Tibial nerve (tissue), 4 donors: ENCODE measurements at regions not wholly inside any gene's neighbourhood (a gene's known extent, or its start where the extent isn't known, plus 50 kb on each side); places are given as distances from the start of the nearest gene placed in this dataset.
"Not testable (repeated sequence)": the region's sequence is repeated elsewhere in the genome, so short reads cannot be mapped to it uniquely, and the experiment has no call there.

Experiments
- DNase-seq, 2 donors: peaks; one replicate each; pipeline ENCODE4 v3.0.0-alpha.2; 2019; ENCODE audit warnings: low spot score in 2 of 2
- H3K27ac ChIP-seq, 4 donors: fragments of 200-600 bp; sonication (generic) in 3 of 4; one replicate each; pipeline ENCODE4 v1.5.1; 2017 to 2019; ENCODE audit warnings: mild to moderate bottlenecking in 1 of 4
- H3K27me3 ChIP-seq, 2 donors: fragments of 200-600 bp; sonication (generic) in 1 of 2; one replicate each; pipeline versions ENCODE4 v1.5.1 to v1.6.0; 2017 to 2019
- H3K36me3 ChIP-seq, 3 donors: fragments of 200-600 bp; sonication (generic); one replicate each; pipeline ENCODE4 v1.5.1; 2018 to 2019
- H3K4me1 ChIP-seq, 4 donors: fragments of 200-600 bp; sonication (generic) in 3 of 4; one replicate each; pipeline ENCODE4 v1.5.1; 2017 to 2019
- H3K4me3 ChIP-seq, 4 donors: fragments of 200-600 bp; sonication (generic) in 3 of 4; one replicate each; pipeline ENCODE4 v1.5.1; 2017 to 2019; ENCODE audit warnings: mild to moderate bottlenecking in 1 of 4, moderate library complexity in 1 of 4
- H3K9me3 ChIP-seq, 4 donors: fragments of 200-600 bp; sonication (generic) in 3 of 4; one replicate each; pipeline ENCODE4 v1.5.1; 2017 to 2019
- EP300 ChIP-seq, 2 donors: sonication (generic); formaldehyde crosslinking; IDR thresholded peaks; one replicate each; pipeline ENCODE4 v1.6.1; 2017; ENCODE audit warnings: antibody characterized with exemption in 2 of 2, mild to moderate bottlenecking in 1 of 2
- POLR2A ChIP-seq, 2 donors: fragments of 450-650 bp; IDR thresholded peaks; one replicate each; pipeline ENCODE4 v1.6.1; 2017; ENCODE audit warnings: antibody characterized with exemption in 2 of 2, mild to moderate bottlenecking in 2 of 2, moderate library complexity in 2 of 2
- WGBS, 2 donors: methylation state at CpG; one replicate each; pipeline ENCODE4 v1.1.5; 2018; 5-methylcytosine and 5-hydroxymethylcytosine counted together
- TF ChIP-seq, protein P1 (sequence below), 5 experiments: fragments of 200-600 bp in 3 of 5; fragments of 450-650 bp in 2 of 5; sonication (generic) in 3 of 5; IDR thresholded peaks; one replicate each; pipeline ENCODE4 v1.5.1; 2016 to 2019; ENCODE audit warnings: antibody characterized with exemption in 5 of 5, mild to moderate bottlenecking in 3 of 5, moderate library complexity in 2 of 5

DNA sequence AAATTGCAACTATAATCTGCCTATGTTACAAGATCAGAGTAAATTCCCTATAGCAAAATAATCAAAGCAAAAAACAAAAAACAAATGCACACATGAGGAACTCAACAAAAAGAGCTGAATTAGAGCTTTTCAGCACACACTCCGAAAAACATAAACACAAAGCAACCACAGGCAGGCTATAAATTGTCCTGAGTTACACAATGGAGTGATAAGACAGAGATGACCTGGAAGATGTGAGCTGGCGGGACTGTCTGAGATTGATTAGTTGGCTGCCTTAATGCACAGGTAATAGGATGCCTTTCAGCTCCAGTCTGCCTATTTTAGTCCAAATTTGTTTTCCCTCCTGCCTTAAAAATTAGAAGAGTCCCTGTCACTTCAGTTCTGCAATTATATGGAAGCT is 159.0 kb upstream of the FNDC3A start:
- Histone ChIP-seq H3K9me3 (no peaks in the 10 kb centered on the region), H3K4me1 (no peaks in the 10 kb centered on the region), H3K4me3 (no peak overlapping the region), H3K27me3 (no peaks in the 10 kb centered on the region), H3K27ac (no peak overlapping the region), H3K36me3 (no peaks in the 10 kb centered on the region)
- TF ChIP-seq POLR2A (IDR thresholded peaks at IDR 0.05) (no peak), EP300 (IDR thresholded peaks at IDR 0.05) (no peak)
- TF ChIP-seq, protein P1, sequence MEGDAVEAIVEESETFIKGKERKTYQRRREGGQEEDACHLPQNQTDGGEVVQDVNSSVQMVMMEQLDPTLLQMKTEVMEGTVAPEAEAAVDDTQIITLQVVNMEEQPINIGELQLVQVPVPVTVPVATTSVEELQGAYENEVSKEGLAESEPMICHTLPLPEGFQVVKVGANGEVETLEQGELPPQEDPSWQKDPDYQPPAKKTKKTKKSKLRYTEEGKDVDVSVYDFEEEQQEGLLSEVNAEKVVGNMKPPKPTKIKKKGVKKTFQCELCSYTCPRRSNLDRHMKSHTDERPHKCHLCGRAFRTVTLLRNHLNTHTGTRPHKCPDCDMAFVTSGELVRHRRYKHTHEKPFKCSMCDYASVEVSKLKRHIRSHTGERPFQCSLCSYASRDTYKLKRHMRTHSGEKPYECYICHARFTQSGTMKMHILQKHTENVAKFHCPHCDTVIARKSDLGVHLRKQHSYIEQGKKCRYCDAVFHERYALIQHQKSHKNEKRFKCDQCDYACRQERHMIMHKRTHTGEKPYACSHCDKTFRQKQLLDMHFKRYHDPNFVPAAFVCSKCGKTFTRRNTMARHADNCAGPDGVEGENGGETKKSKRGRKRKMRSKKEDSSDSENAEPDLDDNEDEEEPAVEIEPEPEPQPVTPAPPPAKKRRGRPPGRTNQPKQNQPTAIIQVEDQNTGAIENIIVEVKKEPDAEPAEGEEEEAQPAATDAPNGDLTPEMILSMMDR (IDR thresholded peaks at IDR 0.05) = no peak
- DNase-seq = no peak
- WGBS, 2 donors = 62 to 66% methylated on average over 2 of the region's 2 CpGs

DNA sequence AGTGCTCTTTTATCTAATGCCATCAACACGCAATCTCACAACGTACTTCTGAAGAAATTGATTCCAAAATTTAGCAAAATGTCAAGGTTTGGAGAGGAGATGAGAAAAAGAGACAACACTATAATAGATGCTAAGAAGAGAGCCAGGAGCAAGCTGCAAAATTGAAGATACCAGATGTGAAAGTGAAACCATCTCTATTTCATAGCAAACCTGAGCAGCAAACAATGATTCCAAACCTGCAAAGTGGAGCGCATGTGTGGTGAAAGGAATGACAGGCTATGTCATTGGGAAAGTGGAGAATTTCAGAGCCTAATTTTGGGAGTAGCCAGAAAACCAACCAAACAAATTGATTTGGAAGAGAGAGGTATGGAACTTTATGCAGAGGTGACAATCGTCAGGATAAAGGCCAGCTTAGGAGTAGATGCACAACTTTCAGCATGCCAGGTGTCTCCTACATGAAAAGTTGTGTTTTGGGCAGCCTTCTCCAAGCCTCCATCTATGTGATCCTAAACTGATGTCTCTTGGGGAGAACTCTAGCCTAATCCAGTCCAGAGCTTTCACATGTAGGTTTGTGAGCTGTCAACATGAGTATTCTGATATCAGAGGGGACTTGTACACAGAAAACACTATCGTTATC is 158.4 kb upstream of the FNDC3A start:
- 88 to 89% methylated on average over 5 of the region's 5 CpGs for WGBS, 2 donors
- Histone ChIP-seq H3K4me1 (no peaks in the 10 kb centered on the region), H3K4me3 (no peak overlapping the region), H3K27ac (no peak overlapping the region), H3K9me3 (no peaks in the 10 kb centered on the region), H3K36me3 (no peaks in the 10 kb centered on the region), H3K27me3 (no peaks in the 10 kb centered on the region)
- TF ChIP-seq, protein P1 (IDR thresholded peaks at IDR 0.05) = no peak
- TF ChIP-seq EP300 (IDR thresholded peaks at IDR 0.05) (no peak), POLR2A (IDR thresholded peaks at IDR 0.05) (no peak)
- DNase-seq = no peak

DNA sequence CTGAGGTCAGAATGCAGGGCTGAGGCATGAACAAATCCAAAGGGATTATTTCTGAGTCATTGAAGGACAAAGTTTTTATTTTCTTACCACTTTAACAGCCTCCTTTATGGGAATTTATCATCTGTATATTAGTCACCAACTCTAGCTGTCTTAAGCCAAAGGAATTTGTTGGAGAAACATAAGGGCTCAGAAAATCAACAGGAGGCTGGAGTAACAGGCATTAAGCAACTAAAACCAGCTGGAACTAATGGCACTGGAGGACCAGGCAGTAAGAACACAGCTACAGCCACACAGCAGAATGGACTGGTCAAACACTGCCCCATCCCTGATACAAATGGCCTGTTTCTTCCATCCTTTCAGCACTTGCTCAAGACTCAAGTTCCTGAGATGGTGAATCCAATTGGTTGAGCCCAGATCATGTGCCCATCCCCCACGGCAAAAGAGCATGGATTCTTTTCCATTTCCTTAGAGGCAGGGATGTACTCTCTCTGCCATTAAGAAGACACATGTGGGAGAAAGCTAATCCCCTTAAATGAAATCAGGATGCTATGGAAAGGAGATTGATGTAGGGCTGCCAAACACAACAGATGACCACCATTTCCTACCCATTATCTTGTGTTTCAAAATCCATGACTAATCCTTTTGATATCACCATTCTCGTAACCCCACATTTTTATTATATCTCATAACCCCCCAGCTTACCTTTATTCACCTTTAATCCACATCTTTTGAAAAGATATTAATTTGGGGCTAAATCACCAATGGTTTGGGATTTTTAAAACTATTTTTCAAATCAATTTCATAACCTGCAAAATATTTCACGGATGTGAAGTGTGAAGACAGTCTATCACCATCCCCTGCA is 157.0 kb upstream of the FNDC3A start:
- no peaks in the 10 kb centered on the region for H3K36me3 ChIP-seq
- no peak overlapping the region for H3K4me3 ChIP-seq
- H3K4me1 ChIP-seq = no peaks in the 10 kb centered on the region
- H3K27me3 ChIP-seq = no peaks in the 10 kb centered on the region
- WGBS, 2 donors = 70 to 73% methylated on average over 3 of the region's 3 CpGs
- TF ChIP-seq EP300 (IDR thresholded peaks at IDR 0.05) (no peak), POLR2A (IDR thresholded peaks at IDR 0.05) (no peak)
- TF ChIP-seq, protein P1 (IDR thresholded peaks at IDR 0.05) = no peak
- DNase-seq = no peak
- H3K9me3 ChIP-seq = no peaks in the 10 kb centered on the region
- H3K27ac ChIP-seq = no peak overlapping the region

GRCh38 chr13:48819376-48819775 is 156.3 kb upstream of the FNDC3A start:
- Histone ChIP-seq H3K36me3 (no peaks in the 10 kb centered on the region), H3K27ac (no peak overlapping the region), H3K9me3 (no peaks in the 10 kb centered on the region), H3K27me3 (no peaks in the 10 kb centered on the region), H3K4me3 (no peak overlapping the region), H3K4me1 (no peaks in the 10 kb centered on the region)
- TF ChIP-seq EP300 (IDR thresholded peaks at IDR 0.05) (no peak), POLR2A (IDR thresholded peaks at IDR 0.05) (no peak)
- TF ChIP-seq, protein P1 (IDR thresholded peaks at IDR 0.05) = no peak
- DNase-seq = no peak
- WGBS, 2 donors = 76% methylated on average over 3 of the region's 3 CpGs

GRCh38 chr13:48819899-48820298 is 155.8 kb upstream of the FNDC3A start:
- Histone ChIP-seq H3K27me3 (no peaks in the 10 kb centered on the region), H3K4me3 (no peak overlapping the region), H3K9me3 (no peaks in the 10 kb centered on the region), H3K4me1 (no peaks in the 10 kb centered on the region), H3K36me3 (no peaks in the 10 kb centered on the region), H3K27ac (no peak overlapping the region)
- TF ChIP-seq POLR2A (IDR thresholded peaks at IDR 0.05) (no peak), EP300 (IDR thresholded peaks at IDR 0.05) (no peak)
- TF ChIP-seq, protein P1 (IDR thresholded peaks at IDR 0.05) = no peak
- 74 to 80% methylated on average over 4 of the region's 4 CpGs for WGBS, 2 donors
- no peak for DNase-seq

GRCh38 chr13:48823526-48823925 is 152.2 kb upstream of the FNDC3A start:
- H3K4me1 ChIP-seq, H3K27ac ChIP-seq, H3K27me3 ChIP-seq, H3K36me3 ChIP-seq, DNase-seq, H3K4me3 ChIP-seq: not testable (repeated sequence)
- 93 to 95% methylated on average over 9 of the region's 9 CpGs for WGBS, 2 donors
- H3K9me3 ChIP-seq = peaks cover 0 to 17% (median 0%) of the 10 kb centered on the region in 4 donors
